ENCODE measurements at regions not wholly inside any gene's neighbourhood (a gene's known extent, or its start where the extent isn't known, plus 50 kb on each side); places are given as distances from the start of the nearest gene placed in this dataset.
"Not testable (repeated sequence)": the region's sequence is repeated elsewhere in the genome, so short reads cannot be mapped to it uniquely, and the experiment has no call there.

DNA sequence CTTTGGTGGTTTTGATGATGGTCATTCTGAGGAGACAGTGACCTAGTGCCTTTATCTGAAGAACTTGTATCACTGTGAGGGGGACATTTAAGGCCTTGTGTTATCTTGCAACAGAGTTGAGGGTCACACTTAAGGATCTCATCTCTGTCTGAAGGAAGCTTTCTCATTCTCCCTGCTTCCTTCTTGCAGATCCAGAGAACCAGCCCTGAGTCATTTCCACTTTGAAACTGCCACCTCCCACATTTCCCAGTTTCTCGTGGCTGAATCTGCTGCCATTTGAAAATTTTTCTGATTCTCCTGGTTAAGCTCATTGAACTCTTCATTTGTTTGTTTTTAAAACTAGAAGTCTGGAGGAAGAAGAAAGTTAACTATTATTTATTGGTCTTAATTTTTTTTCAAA is 190.2 kb upstream of the CDH11 start:
- H3K9me3 Mint-ChIP-seq (ENCODE audit: low read depth) = peaks cover 19% of the 10 kb centered on the region
- no peaks in the 10 kb centered on the region for H3K36me3 Mint-ChIP-seq (ENCODE audit: low read depth)
- TF ChIP-seq, protein P1, sequence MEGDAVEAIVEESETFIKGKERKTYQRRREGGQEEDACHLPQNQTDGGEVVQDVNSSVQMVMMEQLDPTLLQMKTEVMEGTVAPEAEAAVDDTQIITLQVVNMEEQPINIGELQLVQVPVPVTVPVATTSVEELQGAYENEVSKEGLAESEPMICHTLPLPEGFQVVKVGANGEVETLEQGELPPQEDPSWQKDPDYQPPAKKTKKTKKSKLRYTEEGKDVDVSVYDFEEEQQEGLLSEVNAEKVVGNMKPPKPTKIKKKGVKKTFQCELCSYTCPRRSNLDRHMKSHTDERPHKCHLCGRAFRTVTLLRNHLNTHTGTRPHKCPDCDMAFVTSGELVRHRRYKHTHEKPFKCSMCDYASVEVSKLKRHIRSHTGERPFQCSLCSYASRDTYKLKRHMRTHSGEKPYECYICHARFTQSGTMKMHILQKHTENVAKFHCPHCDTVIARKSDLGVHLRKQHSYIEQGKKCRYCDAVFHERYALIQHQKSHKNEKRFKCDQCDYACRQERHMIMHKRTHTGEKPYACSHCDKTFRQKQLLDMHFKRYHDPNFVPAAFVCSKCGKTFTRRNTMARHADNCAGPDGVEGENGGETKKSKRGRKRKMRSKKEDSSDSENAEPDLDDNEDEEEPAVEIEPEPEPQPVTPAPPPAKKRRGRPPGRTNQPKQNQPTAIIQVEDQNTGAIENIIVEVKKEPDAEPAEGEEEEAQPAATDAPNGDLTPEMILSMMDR (IDR thresholded peaks at IDR 0.05) = no peak
- H3K27ac Mint-ChIP-seq (ENCODE audit: unreplicated experiment) = peak overlapping the region; percentile 93
- H3K27me3 Mint-ChIP-seq (ENCODE audit: low read depth) = no peaks in the 10 kb centered on the region
- peaks cover 62% of the 10 kb centered on the region for H3K4me1 Mint-ChIP-seq (ENCODE audit: low read depth)
- peak overlapping the region; percentile 27 for H3K4me3 Mint-ChIP-seq (ENCODE audit: unreplicated experiment)
- no peak for DNase-seq (ENCODE audit: low spot score)

DNA sequence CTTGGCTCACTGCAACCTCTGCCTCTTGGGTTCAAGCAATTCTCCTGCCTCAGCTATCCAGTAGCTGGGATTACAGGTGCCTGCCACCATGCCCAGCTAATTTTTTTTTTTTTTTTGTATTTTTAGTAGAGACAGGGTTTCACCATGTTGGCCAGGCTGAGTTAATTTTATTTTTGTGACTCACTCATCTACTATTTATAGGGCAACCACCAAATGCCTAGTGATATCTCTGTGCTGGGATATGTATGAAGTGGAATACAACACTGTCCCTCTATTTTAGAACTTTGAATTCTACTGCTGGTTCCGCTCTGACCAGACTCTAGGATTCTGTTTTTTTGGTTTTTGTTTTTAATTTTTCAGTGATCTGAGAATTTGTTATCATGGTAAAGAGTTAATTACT is 188.6 kb upstream of the CDH11 start:
- Mint-ChIP-seq H3K27ac (ENCODE audit: unreplicated experiment) (peak overlapping the region; percentile 87), H3K4me1 (ENCODE audit: low read depth) (peaks cover 61% of the 10 kb centered on the region)
- not testable (repeated sequence) for H3K36me3 Mint-ChIP-seq (ENCODE audit: low read depth); DNase-seq (ENCODE audit: low spot score); H3K27me3 Mint-ChIP-seq (ENCODE audit: low read depth); H3K9me3 Mint-ChIP-seq (ENCODE audit: low read depth); H3K4me3 Mint-ChIP-seq (ENCODE audit: unreplicated experiment)

DNA sequence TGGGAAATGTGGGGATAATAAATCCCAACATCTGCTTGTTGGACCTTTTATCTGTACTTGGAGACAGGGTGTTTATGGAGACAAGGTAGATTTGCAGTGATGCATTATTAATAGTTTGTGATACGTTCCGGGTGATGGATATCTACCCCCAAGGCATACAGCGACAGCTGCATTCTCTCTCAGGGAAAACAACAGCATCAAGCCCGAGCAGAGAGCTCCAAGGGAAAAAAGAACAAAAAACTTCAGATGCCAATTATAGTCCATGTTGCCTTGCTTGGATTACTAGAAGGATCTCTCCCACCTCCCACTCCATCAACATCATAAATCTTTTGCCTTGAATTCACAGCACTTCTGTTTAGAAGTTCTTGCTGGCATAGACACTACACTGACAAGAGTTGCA is 187.5 kb upstream of the CDH11 start:
- Mint-ChIP-seq H3K9me3 (ENCODE audit: low read depth) (peaks cover 1% of the 10 kb centered on the region), H3K4me3 (ENCODE audit: unreplicated experiment) (no peak overlapping the region), H3K27me3 (ENCODE audit: low read depth) (no peaks in the 10 kb centered on the region), H3K4me1 (ENCODE audit: low read depth) (peaks cover 50% of the 10 kb centered on the region), H3K27ac (ENCODE audit: unreplicated experiment) (no peak overlapping the region), H3K36me3 (ENCODE audit: low read depth) (no peaks in the 10 kb centered on the region)
- TF ChIP-seq, protein P1 (IDR thresholded peaks at IDR 0.05) = no peak
- no peak for DNase-seq (ENCODE audit: low spot score)

DNA sequence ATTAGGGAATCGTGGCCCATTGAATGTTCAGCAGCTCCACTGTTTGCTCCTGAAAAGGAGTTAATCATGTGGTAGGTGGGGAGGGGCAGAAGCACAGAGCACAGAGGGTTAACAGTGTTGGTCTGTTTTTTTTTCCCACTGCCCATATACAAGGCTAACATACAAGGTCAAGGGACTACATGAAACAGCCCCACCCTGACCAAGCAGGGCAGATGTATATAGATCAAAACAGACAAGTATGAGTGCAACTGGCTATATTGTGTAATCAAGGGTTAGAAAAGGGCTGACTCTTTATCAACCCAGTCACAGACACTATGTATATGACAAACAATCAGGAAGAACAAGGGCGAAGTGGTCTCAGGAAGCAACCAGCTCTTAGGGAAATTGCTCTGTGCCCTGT is 186.6 kb upstream of the CDH11 start:
- no peak overlapping the region for H3K4me3 Mint-ChIP-seq (ENCODE audit: unreplicated experiment)
- H3K4me1 Mint-ChIP-seq (ENCODE audit: low read depth) = peaks cover 43% of the 10 kb centered on the region
- H3K27ac Mint-ChIP-seq (ENCODE audit: unreplicated experiment) = no peak overlapping the region

DNA sequence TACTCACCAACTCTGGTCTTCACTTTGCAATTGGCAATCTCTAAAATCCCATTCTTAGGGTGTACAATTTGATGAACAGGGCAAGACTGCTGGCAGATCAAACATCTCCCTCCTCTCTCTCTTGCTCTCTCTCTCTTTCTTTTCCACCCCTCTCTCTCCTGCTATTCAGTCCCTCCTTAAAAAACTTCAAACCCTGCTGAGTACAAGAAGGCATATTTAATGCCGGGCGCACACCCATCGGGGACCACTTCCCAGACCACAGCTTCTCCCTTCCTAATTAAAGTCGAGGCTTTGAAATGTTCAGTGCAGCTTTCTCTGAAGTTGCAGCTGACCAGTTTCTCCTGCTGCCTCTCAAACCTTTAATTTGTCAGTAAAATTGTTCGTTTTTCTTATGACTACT is 185.4 kb upstream of the CDH11 start:
- Mint-ChIP-seq H3K36me3 (ENCODE audit: low read depth) (no peaks in the 10 kb centered on the region), H3K27ac (ENCODE audit: unreplicated experiment) (no peak overlapping the region), H3K27me3 (ENCODE audit: low read depth) (no peaks in the 10 kb centered on the region), H3K9me3 (ENCODE audit: low read depth) (peaks cover 8% of the 10 kb centered on the region), H3K4me3 (ENCODE audit: unreplicated experiment) (no peak overlapping the region), H3K4me1 (ENCODE audit: low read depth) (peaks cover 31% of the 10 kb centered on the region)
- TF ChIP-seq, protein P1 (IDR thresholded peaks at IDR 0.05) = no peak
- DNase-seq (ENCODE audit: low spot score) = no peak

More for the DNA sequence above, 186.6 kb upstream of the CDH11 start:
- no peak for DNase-seq (ENCODE audit: low spot score)
- TF ChIP-seq, protein P1 (IDR thresholded peaks at IDR 0.05) = no peak
- Mint-ChIP-seq H3K27me3 (ENCODE audit: low read depth) (no peaks in the 10 kb centered on the region), H3K36me3 (ENCODE audit: low read depth) (no peaks in the 10 kb centered on the region), H3K9me3 (ENCODE audit: low read depth) (no peaks in the 10 kb centered on the region)

DNA sequence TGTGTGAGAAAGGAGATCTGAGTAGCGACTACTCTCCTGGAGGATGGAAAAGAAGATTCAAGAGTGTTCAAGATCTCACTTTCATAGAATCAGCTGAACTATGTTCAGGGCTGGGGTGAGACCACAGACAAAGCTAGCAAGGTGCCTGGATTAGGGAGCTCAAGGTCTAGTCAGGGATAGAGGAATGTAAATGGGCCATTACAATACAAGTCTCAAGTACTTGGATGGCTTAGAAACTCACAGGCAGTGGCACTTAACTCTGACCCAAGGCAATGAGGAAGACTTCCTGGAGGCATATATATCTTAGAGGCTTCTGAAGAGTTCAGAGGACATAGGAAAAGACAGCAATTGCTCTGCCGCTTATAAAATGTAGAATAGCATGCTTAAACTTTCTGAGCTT is 184.9 kb upstream of the CDH11 start:
- Mint-ChIP-seq H3K27ac (ENCODE audit: unreplicated experiment) (no peak overlapping the region), H3K36me3 (ENCODE audit: low read depth) (no peaks in the 10 kb centered on the region), H3K9me3 (ENCODE audit: low read depth) (peaks cover 8% of the 10 kb centered on the region), H3K4me3 (ENCODE audit: unreplicated experiment) (no peak overlapping the region), H3K27me3 (ENCODE audit: low read depth) (no peaks in the 10 kb centered on the region), H3K4me1 (ENCODE audit: low read depth) (peaks cover 25% of the 10 kb centered on the region)
- no peak for DNase-seq (ENCODE audit: low spot score)
- TF ChIP-seq, protein P1 (IDR thresholded peaks at IDR 0.05) = no peak
